Fibroblast of villous mesenchyme (primary cell): ENCODE measurements at regions not wholly inside any gene's neighbourhood (a gene's known extent, or its start where the extent isn't known, plus 50 kb on each side); places are given as distances from the start of the nearest gene placed in this dataset.

Source experiments
- DNase-seq: peaks from one replicate; pipeline ENCODE4 v3.0.0-alpha.2; 2010; ENCODE audit warnings: low read depth
- H3K4me3 ChIP-seq: 2 replicates; pipeline ENCODE4 v1.5.1; 2011; ENCODE audit warnings: low read depth, mild to moderate bottlenecking, low read length
- CTCF ChIP-seq: IDR thresholded peaks from 2 replicates; pipeline ENCODE4 v1.5.1; 2012; ENCODE audit warnings: low read depth, mild to moderate bottlenecking, low read length; ENCODE audit not compliant: insufficient read depth

DNA sequence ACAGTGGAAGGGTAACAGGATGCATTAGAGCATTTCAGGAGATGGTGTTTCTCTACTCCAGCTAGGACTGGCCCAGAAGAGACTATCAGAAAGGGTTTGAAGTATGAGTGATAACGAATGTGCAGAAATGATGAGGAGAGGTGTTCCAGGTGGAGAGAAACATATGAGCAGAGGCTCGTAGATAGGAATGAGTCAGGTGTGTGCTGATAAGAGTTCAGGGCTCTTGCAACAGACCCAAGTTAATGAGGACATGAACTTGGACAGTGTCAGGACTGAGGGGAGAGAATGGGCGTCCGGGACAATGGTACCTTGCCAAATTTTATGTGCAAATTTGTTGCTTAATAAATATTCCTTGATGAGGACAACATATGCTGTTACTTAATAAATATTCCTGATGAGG, 183.9 kb upstream of the NFIA start:
- TF ChIP-seq CTCF, result no peak

GRCh38 chr1:60896701-60897363, 185.5 kb upstream of the NFIA start:
- no peak for DNase-seq
- H3K4me3 ChIP-seq, result no peak overlapping the region
- TF ChIP-seq CTCF, result no peak

More for the DNA sequence above, 183.9 kb upstream of the NFIA start:
- no peak for DNase-seq
- no peak overlapping the region for H3K4me3 ChIP-seq

DNA sequence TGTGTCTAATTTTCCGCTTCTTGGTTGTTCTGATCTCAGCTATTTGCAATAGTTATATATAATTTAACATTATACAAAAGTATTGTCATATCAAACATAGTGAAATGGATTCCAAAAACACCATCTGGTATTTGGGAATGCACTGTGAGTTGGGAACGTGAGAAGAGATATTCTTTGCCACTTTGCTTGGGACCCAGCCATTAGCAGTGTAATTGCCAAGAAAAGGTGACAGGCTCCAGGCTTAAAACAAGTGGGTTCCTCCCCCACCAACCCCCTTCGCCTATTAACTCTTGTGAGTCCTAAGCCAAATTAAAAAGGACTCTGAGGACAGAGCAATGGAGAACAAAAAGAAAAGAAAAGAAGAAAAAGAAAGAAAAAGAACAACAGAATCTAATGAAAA, 186.7 kb upstream of the NFIA start:
- no peak for TF ChIP-seq CTCF
- DNase-seq, result no peak

GRCh38 chr1:60895252-60895651, 187.1 kb upstream of the NFIA start:
- no peak overlapping the region for H3K4me3 ChIP-seq
- no peak for TF ChIP-seq CTCF
- DNase-seq, result no peak

More for the DNA sequence above, 186.7 kb upstream of the NFIA start:
- no peak overlapping the region for H3K4me3 ChIP-seq

- no peak overlapping the region for H3K4me3 ChIP-seq
- DNase-seq, result no peak
- TF ChIP-seq CTCF, result no peak
These were observed 187.6 kb upstream of the NFIA start for GRCh38 chr1:60894741-60895140.

- no peak for DNase-seq
- TF ChIP-seq CTCF, result no peak
- H3K4me3 ChIP-seq, result no peak overlapping the region
These were observed 188.2 kb upstream of the NFIA start for GRCh38 chr1:60894130-60894529.
